GM19043 (cell line): ENCODE measurements at regions not wholly inside any gene's neighbourhood (a gene's known extent, or its start where the extent isn't known, plus 50 kb on each side); places are given as distances from the start of the nearest gene placed in this dataset.
"Not testable (repeated sequence)": the region's sequence is repeated elsewhere in the genome, so short reads cannot be mapped to it uniquely, and the experiment has no call there.

Source experiments
- ATAC-seq: cut with Tn5 transposase; IDR thresholded peaks from one replicate; pipeline ENCODE4 v1.9.1; 2021; ENCODE audit warnings: low read depth; ENCODE audit not compliant: unreplicated experiment

DNA sequence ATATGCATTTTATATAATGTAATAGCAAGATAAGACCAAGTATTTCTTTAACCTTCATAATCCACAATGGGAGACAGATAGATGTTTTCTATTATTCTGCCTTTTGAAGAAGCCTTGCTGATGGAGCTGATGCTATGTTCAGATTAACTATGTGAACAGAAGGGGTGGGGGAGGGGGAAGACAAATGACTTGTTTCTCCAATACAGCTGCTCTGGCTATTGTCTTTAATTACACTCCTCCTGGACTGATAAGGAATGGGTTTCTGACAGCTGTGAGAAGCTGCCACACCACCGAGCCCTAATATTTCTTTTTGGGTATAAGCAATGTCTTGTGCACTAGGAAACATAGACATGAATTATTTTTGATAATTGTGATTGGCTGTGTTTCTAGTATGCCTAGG, 62.0 kb downstream of the CAVIN4 start:
- no peak for ATAC-seq

DNA sequence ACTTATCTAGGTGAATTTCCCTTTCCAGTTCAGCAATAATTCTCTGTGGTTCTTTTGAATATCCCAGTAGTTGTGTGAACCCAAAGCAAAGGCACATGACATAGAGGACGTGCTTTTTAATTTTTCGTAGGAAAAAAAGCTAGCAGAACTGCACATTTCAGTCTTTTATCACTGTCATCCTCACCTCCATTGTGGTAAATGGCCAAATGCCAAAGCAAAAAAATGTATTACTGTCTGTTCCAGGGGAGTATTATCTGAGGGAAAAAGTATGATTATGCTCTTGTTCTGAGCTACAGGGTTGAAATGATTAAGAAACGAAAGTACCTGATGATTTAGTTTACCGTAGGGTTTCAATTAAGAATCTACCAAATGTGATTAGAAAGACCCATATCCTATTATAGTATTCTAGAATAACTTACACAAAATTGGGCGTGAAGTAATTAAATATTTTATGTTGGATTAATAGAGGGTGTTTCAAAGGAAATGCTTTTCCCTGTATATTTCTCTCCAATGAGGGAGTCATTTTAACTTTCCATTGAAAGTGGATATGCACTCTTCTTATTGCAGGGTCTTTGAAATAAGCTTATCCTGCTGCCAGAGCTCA, 62.7 kb downstream of the CAVIN4 start:
- ATAC-seq = no peak

GRCh38 chr9:100641166-100641565, 63.3 kb downstream of the CAVIN4 start:
- no peak for ATAC-seq

DNA sequence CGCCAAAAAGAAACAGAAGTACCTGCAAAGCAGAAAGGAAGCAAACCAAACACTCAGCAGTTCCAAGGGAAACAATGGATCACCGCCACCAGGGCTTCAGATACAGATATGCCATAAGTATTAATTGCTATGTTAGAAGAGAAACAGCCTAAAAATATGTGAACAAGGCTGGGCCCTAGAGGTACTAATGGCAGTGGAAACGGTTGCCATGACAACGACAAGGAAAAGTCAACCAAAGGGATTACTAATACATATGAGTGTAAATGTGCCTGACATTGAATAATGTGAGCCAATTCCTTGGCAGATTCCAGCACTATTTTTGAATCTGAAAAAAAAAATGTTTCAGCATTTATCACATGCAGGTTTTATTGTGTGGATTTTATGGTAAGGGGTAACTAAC, 75.0 kb downstream of the CAVIN4 start:
- no peak for ATAC-seq

DNA sequence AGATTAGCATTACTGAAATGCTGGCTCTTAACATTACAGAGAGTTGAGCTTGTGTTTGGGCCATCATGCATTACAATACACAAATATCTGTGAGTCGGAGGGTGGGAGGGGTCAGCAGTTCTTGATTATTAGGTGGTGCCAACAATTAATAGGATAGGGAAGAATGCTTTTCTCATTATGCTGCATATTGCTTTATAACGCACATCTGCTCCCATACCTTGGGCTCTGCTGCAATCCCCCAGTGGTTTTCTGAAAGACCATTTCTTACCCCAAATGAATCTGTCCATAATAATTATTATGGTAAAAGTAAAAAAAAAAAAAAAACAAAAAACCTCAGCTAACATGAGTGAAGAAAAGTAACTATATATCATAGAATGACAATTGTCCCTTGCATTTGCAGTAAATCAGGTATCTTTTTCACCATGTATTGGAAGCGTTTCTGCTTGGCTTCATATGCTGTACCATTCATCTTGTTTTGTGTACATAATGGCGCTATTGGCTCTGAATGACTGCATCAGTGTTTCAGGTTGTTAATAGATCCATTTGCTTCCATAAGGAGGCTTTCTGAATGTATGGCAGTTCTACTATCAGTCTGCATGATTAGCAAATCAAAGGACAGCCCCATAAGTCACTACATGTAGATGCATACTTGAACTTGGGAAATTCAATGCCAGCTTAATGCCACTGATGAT, 75.9 kb downstream of the CAVIN4 start:
- no peak for ATAC-seq

GRCh38 chr9:100656851-100657250, 79.0 kb downstream of the CAVIN4 start:
- not testable (repeated sequence) for ATAC-seq

DNA sequence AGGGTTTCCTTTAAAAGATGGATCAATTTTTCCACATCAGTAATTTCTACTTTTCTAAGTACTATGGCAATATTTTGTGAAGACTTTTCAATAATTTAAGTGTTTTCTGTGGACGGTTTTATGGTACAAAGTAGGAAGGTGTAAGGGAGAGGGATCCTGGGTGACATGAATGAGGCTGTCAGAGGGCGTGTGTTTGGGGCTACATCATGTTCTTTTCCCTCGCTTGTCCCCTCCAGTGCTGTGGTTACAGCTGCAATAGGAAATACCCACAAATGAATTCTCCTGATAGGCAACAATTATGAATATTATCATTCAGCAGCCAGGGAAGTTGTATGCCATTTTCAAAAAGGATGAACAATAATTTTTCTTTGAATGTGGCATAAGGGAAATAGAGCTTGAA, 83.8 kb downstream of the CAVIN4 start:
- ATAC-seq = no peak

DNA sequence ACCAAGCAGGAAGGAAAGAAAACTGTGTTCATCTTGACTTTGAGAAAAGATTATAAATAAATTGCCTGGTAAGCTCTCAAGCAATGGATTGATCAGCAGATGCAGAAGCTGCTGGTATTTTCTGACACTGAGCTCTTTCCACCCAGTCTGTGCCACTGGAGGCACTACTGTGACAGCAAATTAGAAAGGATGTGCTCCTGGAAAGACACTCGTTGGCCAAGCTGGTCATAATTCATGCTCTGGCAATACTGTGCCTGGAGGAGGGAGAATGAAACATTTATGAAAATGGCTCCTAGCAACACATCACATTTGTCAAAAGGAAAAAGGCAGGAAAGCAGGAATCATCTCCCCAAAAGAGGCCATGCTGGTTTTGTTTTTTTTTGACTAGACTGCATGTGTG, 84.2 kb downstream of the CAVIN4 start:
- ATAC-seq = no peak

GRCh38 chr9:100667448-100667847, 89.6 kb downstream of the CAVIN4 start:
- ATAC-seq = no peak

DNA sequence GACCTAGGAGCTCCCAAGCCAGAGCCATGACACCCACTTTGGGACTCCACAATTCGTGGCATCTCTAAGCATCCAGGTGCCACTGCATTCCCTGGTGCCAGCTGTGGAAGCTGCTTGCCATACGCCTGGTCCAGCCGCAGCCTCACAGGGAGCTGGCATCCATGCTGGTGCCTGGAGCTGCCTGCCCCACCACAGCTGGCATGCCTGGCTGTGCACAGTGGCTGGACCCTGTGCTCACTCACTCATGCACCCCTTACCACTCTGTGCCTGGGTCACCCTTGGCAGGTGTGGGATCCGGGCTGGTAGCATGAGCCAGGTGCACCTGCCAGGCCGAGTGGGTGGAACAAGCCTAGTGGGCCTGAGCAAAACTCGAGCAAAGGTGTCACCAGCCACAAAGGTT, 90.1 kb downstream of the CAVIN4 start:
- ATAC-seq = no peak

GRCh38 chr9:100669968-100670367, 92.1 kb downstream of the CAVIN4 start:
- ATAC-seq = no peak

DNA sequence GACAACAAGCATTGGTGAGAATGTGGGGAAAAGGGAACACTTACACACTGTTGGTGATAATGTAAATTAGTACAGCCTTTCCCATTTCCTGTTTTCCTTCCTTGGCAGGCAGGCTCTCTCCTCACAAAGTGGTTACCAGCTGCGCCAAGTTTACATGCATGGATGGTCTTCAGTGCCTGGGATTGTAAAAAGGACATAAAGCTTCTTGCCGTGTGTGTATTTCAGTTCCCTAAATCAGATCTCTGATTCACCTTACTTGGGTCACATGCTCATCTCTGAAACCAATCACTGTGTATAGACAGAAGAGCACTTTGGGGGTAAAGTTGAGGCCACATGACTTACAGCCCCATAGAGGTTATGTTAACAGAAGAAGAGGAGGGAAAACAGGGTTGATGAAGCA, 92.8 kb downstream of the CAVIN4 start:
- peak; percentile 70 for ATAC-seq

- no peak for ATAC-seq
Measured at GRCh38 chr9:100671898-100672297, 94.0 kb downstream of the CAVIN4 start.

GRCh38 chr9:100673249-100673648, 95.4 kb downstream of the CAVIN4 start:
- ATAC-seq = no peak

GRCh38 chr9:100674419-100675122, 96.7 kb downstream of the CAVIN4 start:
- ATAC-seq = no peak

DNA sequence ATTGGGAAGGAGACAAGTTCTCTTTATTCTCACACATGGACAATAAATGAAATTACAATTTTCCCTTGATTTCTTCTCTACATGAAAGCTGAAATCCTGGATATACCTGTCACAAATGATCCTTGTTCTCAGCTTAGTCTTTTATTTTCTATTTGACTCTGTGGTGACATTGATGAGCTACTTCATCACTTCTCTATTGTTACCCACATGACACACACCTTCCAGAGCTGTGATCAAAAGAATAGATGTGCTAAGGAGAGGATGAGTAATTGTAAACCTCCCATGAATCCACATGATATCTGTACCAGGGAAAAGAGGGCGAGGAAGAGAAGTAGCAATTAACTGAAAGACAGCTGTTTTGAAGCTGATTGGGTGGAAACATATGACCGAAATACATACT, 102.0 kb downstream of the CAVIN4 start:
- ATAC-seq = no peak

DNA sequence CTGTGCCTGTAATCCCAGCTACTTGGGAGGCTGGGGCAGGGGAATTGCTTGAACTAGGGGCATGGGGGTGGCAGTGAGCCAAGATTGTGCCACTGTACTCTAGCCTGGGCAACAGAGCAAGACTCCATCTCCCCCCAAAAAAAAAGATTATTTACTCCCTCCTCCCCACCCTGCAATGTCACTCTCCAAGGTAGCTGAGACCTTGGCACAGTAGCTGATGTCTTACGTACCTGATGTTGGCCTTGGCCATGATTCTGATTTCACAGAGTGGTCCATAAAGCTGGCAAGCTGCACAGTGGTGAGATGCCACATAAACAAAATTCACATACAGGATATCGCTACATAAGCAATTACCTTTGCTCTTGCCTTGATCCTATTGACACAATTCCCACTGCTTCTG, 108.5 kb downstream of the CAVIN4 start:
- ATAC-seq = no peak

- ATAC-seq = no peak
Measured at GRCh38 chr9:100689635-100690034, 111.8 kb downstream of the CAVIN4 start.

- no peak for ATAC-seq
Measured at GRCh38 chr9:100690438-100690837, 112.6 kb downstream of the CAVIN4 start.

DNA sequence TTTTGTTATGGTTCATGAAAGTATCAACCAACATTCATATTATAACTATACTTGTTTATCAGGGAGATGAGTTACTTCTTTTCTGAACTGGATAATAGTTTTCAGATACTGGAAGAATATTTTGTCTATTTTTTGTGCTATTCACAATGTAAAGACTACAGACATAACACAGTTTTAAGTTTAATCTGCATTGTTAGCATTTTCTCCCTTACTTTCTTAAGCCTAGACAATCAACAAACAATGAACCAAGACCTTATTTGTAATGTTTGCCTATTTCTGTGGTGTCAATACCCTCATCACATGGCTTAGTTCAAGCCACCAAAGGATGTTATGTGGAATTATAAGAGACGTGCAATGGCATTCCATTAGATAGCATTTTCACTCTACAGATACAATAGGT, 119.5 kb downstream of the CAVIN4 start:
- no peak for ATAC-seq

- no peak for ATAC-seq
Measured at GRCh38 chr9:100698945-100699344, 121.1 kb downstream of the CAVIN4 start.

DNA sequence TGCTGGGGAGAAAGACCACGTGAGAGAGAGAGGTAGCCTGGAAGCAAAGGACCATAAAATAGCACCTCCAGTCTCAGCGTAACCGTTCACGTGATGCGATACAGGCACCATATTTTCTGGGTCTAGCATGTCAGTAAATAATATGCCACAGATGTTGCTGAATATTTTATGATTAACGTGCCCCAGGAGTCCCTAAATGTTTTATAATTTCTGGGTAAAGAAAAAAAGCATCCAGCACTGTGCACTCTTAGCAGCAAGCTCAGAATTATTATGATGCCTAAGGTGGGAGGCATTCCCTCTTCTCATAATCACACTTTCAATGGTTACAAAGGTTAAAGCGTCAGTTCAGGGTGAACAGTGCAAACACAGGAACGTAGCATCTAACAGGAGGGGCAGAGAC, 121.8 kb downstream of the CAVIN4 start:
- ATAC-seq = no peak
